KBM-7 (cell line): ENCODE measurements at regions not wholly inside any gene's neighbourhood (a gene's known extent, or its start where the extent isn't known, plus 50 kb on each side); places are given as distances from the start of the nearest gene placed in this dataset.

Source experiments
- DNase-seq: peaks from one replicate; pipeline ENCODE4 v3.0.0-alpha.2; 2015
- in situ Hi-C: fragments of 300-500 bp; cut with MboI; formaldehyde crosslinking; loops from 2 replicates; pipeline ENCODE4 v1.14.3; 2020; ENCODE audit warnings: low sequenced_read_pairs, low pct_unique_long_range_greater_than_20kb, mixed read lengths

DNA sequence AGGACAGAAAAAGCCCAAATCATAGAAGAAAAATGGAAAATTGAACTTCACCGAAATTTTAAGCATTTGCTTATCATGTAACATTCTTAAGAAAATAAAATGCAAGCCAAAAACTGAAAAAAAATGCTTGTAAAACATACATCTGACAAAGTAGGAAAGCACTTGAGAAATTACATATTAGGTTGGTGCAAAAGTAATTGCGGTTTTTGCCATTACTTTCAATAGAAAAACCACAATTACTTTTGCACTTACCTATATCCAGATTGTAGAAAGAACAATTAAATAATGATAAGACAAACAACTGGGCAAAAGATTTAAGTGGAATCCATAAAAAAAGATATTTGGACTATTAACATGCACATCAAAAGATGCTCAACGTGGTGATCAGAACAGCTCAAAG is 146.2 kb downstream of the TBXT start:
- in situ Hi-C loops = no loop called here

DNA sequence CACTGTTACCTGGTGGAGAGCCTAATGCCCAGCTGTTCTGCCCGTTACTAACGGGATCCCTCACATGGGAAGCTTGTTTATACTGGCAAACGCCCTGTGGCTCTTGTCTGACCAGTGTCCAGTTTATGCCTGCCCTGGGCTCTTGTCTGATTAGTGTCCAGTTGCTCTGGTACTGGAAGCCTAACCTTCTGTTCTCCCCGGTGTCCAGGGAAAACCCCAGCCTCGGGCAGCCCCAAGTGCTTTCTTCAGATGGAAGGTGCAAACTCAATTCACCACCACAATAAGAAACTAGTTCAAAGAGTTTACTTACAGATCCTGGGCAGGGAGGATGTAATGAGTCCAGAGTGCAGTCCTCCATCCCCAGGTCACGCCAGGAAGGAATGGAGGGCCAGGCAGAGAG is 148.4 kb downstream of the TBXT start:
- DNase-seq = no peak
- in situ Hi-C loops = no loop called here

More for the DNA sequence above, 146.2 kb downstream of the TBXT start:
- DNase-seq = no peak

DNA sequence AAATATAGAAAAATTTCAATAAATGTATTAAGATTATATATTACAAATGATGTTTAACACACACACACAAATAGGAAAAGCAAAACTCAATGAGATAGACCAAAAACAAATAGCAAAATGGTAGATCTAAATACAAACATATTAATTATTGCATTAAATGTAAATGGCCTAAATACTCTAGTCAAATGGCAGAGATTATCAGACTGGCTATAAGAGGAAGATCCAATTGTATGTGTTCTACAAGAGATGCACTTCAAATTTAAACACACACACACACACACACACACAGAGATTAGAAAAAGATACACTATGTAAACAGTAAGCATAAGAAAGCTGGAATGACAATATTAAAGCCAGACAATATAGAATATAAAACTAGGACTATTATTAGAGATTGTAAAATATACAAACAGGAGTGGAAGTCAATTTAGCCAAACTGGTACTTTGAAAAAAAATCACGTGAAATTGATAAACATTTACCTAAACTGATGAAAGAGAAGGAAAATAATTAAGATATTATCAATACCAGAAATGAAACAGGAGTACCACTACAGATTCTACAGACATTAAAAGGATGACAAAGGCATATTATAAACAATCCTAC is 150.5 kb downstream of the TBXT start:
- no peak for DNase-seq
- in situ Hi-C loops = no loop called here

DNA sequence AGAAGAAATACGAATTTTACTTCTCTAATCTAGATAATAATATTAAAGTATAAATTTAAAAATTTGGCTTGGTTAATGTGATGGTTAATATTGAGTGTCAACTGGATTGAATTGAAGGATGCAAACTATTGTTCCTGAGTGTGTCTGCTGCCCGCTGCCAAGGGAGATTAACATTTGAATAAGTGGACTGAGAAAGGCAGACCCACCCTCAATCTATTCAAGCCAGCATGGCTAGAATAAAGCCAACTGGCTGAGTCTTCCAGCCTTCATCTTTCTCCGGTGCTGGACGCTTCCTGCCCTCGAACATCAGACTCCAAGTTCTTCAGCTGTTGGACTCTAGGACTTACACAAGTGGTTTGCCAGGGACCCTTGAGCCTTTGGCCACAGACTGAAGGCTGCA is 152.7 kb downstream of the TBXT start:
- in situ Hi-C loops = no loop called here
- no peak for DNase-seq

DNA sequence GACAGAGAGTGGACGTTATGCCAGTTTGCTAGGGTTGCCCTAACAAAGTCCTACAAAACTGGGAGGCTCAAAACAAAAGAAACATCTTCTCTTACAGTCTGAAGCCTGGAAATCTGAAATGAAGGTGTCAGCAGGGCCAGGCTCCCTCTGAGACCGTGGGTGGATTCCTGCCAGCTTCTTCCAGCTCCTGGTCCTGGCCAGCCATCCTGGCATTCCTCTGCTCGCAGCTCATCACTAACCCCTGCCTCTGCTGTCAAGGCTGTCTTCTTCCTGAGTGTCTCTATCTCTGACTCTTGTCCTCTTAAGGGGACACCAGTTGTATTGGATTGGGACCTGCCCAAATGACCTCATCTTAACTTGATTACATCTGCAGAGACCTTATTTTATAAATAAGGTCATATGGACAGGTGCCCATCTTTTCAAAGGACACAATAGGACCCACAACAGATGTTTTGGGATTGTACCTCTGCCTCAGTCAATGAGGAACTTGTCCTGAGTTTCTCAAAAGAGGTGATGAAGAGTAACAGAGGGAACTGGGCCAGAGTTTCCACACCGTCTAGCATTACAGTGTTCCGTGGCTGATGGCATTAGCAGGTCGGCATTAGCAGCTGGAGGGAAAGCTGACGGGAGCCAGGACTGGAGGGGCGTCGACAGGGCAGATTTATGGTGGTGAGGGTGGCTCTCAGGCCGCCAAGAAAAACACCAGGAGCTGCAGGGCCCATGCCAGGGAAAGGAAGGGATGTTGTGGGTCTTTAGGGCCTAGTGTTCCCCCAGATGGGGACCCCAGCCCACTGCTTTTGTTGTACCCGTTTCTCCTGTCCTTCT is 157.3 kb downstream of the TBXT start:
- no peak for DNase-seq
- in situ Hi-C loops = no loop called here

DNA sequence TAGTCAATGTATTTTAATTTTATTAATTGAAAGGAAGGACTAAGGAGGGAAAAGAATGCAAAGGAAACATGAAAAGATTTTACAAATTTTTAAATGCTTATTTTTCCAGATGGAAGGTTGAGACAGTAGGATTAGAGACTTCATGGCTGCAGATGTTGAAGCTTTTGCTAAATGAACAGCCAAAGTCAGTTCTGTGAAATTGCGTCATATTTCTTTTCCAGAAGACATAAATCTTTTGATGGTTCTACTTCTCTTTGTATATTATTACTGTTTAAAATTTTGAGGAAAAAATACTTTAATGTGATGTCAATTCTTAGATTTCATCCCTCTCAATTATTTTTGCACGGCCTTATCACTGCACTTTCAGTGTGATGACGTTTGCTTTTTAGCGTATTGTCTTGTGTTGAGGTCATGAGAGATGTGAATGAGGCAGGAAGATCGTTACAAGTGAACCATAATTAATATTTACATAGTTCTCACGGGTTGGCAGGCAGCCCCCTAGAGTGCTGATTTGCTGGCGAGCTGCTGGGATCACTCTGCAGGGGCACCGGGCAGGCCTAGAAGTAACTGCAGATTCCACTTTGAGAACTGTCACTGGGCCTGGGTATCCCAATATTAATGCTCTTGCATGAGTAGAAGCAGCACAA is 158.1 kb downstream of the TBXT start:
- in situ Hi-C loops = no loop called here
- no peak for DNase-seq

DNA sequence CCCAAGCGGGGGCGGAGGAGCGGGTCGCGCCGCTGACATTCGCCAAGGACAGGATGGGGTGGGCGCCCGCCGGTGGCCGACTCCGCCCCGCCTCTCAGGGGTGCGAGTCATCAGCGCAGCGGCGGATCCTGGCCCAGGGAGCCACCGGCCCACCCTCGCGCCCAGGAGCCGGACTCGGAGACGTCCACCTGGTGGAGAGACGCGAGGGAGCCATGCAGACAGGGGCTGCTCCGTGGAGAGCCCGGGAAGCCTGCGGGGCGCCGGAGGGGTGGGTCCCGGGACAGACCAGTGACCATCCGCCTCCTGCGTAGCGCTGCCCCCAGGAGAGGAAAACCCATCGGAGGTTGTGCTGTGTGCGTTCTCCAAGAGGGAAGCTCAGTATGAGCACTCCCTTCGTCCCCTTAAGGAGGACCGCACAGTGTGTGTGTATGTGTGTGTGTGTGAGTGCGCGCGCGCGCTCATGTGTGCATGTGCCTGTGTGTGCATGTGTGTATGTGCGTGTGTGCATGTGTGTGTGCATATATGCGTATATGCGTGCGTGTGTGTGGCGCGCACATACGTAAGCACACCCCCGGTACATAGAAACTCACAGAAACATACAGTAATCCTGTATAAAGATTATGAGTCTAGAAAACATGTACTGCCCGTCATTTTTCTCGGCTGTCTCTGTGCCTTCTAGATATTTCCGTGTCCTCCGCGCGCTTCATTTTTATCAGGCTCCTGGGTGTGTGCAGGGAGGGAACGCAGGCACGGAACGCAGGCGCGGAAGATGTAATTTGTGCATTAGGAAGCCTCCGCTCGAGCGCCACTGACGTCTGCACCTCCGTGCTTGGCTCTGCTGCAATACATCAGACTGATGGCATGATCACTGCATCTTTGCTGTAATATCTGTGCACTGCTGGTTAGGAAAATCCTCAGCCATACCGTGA is 158.9 kb downstream of the TBXT start:
- in situ Hi-C loops = no loop called here
- DNase-seq = no peak

DNA sequence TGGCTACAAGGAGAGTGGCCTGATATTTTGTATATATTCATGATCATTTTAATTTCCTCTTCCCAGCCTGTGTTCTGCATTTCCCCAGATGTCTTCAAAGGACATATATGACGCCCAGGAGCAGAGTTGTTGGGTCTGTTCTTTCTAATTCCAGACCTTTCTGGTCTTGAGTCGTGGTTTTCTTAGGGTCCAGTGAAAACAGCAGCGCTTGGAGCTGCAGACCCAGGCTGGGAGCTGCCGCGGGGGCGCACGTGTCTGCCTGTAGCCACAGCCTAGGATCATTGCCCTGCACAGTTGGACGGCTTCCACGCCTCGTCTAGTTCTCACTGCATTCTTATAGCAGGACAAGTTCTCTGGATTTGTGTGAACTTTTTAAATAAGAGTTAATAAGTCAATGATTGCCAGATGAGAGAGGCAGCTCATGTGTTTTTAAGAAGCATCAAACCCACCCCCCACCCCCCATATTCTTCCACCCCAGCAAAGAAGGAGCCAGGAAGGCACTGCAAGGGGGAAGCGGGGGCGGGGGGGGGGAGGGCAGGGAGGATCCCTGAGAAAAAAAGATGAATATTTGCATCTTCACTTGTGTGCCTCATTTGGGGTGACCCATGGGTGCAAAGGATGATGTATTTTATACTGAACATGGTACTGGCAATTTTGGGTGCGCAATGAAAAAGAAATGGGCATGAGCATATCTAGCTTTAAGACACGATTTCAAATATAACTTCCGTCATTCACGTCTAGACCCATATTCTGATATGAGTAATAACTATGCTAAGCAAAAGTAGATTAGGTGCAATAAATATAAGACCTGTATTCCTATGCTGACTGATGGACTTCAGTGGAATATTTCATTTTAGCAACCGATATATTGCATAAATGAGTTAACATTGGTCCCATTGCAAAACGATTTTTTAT is 160.0 kb downstream of the TBXT start:
- in situ Hi-C loops = no loop called here
- no peak for DNase-seq

DNA sequence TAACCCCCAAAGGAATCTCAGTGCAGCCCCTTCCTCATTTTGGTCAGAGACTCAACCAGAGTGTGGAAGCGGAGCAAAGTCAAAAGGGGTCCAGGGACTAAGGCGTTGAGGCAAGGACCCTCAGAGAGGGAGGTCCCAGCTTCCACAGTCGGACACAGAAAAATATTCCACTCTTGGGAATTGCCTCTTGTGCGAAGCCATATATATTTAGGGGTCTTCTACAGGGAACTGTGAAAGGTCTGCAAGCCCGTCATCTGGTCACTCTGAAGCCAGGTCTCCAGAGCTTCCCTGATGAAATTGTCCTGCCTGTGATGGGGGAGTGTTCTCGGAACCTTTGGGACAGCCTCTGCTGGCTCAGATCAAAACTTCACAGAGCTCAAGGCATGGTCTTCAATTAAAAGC is 160.8 kb downstream of the TBXT start:
- in situ Hi-C loops = no loop called here
- DNase-seq = no peak

DNA sequence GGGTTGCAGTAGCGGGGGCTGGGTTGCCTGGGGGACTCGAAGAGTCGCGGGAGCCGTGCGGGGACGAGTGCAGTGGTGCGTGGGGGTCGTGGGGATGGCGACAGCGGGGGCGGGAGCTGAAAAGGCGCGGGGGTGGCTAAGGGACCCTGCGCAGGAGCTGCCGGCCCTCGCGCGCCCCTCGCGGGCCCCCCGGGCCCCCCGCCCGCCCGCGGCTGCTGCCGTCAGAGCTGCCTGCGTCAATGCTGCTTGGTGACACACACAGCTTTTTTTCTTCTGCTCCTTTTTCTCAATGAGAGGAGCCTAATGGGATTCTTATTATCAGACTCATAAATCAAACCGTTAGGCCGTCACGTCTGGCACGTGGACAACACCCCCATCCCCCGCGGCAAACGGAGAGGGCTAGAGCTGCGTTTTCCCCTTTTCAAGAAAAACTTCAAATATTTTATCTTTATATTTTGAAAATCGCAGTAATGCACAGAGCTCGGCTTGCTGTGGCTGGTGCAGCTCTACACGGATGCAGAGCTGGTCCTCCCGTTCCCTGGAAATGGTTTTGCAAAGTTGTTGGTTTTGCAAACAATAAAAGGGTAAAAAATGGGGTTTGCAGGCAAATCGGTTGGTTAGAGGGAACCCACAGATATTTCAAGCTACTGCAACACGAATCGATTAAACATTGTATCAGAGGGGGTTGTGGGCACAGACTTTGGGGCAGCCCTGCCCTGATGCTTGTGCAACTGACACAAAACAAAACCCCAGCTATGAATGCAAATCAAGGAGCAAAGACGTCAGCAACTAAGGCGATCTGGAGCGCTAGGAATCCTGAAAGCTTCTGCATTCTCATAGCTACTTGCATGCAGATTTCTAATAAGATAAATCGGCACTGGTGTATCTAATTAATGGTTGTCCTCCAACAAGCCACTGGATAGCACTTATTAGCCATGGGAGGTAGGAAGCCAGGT is 161.4 kb downstream of the TBXT start:
- DNase-seq = no peak
- in situ Hi-C loops = no loop called here

DNA sequence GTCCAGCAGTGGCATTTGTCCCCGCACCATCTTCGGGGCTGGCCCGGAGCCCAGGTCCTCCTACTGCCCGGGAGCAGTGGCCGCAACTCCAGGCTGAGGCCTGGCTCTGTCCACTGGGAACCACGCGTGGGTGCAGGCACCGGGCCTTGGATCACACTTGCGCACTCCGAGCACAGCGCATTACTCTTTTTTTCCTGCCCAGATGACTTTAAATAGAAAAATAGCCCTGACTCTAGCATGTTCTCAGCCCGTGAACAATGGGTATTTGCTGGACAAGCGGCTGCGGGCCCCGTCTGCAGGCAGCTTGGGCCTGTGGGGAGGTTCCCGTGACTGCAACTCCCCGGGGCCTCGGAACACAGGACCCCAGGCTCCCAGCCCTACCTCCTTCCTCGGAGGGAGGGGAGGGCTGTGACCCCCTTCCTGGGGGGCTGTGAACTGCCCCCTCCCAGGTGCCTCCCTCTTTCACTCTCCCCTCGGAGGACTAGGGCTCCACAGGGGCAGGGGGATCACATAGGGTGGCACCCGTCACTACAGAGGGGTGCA is 162.2 kb downstream of the TBXT start:
- in situ Hi-C loops = no loop called here

DNA sequence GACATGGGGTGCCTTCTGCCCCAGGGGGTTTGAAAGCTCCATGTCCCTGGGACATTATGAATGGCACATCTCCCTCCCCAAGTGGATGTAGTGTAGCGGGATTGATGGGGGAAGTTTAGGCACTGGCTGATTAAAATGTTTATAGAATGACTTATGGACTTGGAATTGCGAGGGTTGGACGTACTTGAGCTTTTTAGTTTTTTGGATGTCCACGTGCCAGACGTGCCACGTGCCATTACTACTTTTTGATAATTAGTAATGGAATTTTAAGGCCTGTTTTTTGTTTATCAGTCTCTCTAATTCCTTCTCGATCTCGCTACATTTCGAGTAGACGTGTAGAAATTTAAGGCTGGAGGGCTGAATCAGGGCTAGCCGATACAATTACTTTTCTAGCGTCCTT is 162.8 kb downstream of the TBXT start:
- in situ Hi-C loops = no loop called here
- DNase-seq = no peak

More for the DNA sequence above, 162.2 kb downstream of the TBXT start:
- DNase-seq = no peak

DNA sequence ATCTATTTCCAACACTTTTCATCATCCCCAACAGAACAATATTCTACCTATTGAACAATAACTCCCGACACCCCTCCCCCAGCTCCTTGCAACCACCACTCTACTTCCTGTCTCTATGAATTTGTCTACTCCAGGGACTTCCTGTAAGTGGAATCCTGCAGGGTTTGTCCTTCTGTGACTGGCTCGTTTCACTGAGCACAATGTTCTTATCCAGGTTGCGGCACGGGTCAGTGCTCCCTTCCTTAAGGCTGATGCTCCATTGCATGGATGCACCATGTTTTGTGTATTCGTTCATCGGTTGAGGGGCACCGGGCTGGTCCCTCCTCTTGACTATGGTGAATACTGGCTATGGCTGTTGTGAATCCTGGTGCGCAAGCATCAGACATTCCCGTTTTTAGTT is 163.2 kb downstream of the TBXT start:
- DNase-seq = no peak
- in situ Hi-C loops = no loop called here

DNA sequence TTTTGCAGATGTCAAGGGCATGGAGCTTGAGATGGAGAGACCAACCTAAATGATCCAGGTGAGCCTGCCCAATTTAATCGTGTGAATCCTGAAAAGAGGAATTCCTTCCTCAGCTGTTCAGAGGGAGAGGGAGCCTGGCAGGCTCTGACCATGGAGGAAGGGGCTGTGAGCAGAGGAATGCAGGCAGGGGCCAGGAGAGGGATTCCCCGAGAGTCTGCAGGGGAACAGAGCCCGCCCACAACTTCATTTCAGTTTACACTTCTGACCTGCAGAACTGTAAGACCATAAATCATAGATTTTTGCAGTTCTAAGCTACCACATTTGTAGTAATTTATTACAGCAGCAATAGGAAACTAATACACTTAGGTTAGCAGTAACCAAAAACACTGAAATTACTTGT is 164.1 kb downstream of the TBXT start:
- DNase-seq = no peak
- in situ Hi-C loops = no loop called here

DNA sequence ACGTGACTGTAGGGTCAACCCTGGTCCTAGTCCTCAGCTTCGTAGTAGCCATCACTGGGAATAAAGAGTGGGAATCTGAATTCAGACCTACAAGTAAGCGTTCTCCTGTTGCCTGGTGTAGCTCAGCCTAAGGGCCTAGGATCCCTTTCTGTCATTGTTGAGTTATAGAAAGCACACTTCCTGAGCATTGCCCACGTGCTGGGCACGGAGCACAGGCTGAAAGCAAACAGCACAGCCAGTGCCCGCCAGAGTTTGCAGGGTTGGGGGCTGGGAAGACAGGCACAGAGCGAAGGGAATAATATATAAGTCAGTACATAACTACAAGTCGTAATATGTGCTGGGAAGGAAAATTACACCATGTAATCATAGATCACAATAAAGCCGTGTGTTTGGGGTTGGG is 166.3 kb downstream of the TBXT start:
- in situ Hi-C loops = no loop called here
- no peak for DNase-seq

DNA sequence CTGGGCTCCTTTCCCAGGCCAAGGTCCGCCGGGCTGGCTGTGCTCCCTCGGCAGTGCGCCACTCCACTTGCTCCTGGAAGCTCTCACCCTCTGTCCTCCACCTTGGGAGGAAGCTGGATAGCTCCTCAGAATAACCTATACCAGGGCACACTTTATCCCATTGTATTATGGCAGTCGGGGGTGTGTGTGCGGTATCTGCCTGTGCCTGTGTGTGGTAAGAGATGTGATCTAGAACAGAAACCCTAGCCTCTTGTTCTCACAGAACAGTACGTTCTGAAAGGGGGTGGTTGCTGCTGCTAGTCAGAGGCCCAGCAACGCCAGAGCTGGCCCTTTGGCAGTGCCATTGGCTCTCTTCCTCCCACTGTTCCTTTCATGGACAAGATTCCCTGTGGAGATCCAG is 168.4 kb downstream of the TBXT start:
- in situ Hi-C loops = no loop called here
- no peak for DNase-seq

DNA sequence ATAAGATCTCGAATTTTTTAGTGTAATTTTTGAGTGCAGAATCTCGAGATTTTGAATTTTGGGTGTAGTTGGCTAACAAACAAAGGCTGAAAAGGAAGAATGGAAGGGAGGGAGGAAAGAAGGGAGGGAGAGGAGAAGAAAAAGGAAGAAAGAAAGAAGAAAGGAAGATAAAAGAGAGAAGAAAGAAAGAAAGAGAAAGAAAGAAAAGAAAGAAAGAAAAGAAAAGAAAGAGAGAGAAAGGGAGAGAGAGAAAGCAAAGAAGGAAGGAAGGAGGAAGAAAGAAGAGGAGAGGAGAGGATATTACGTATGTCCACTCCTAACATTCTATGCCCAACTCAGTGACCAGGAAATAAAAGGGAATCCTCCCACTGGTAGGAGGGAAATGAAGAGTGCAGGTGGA is 169.6 kb downstream of the TBXT start:
- in situ Hi-C loops = no loop called here
- no peak for DNase-seq
